Spleen (tissue), 7 donors: ENCODE measurements at regions not wholly inside any gene's neighbourhood (a gene's known extent, or its start where the extent isn't known, plus 50 kb on each side); places are given as distances from the start of the nearest gene placed in this dataset.

ENCODE experiments used
- CTCF ChIP-seq, 11 experiments: fragments of 200-600 bp in 7 of 11; fragments of 450-650 bp in 4 of 11; sonication (generic) in 4 of 11; IDR thresholded peaks in 8 of 11; conservative IDR thresholded peaks in 3 of 11; 1 replicate in 7 of 11; 2 replicates in 4 of 11; pipeline versions ENCODE4 v1.4.0 to v1.8.0; 2016 to 2021; ENCODE audit warnings: antibody characterized with exemption in 11 of 11, inconsistent platforms in 4 of 11, mild to moderate bottlenecking in 1 of 11
- POLR2A ChIP-seq, 3 donors: fragments of 450-650 bp; IDR thresholded peaks; one replicate each; pipeline ENCODE4 v1.5.1; 2017; ENCODE audit warnings: antibody characterized with exemption in 3 of 3, mild to moderate bottlenecking in 1 of 3
- donor health status: DM: no; HTN: no; CAD: no; lungs with moderate emphysema.
- donor health status: DM: no; HTN: no; CAD: no.
- donor health status: DM: no; HTN: no; CAD: no.

GRCh38 chr21:45338311-45339017, 50.8 kb upstream of the POFUT2 start:
- TF ChIP-seq CTCF (IDR thresholded peaks at IDR 0.05 in 8 of 11, conservative IDR thresholded peaks at IDR 0.05 in 3 of 11) (no peak), POLR2A (IDR thresholded peaks at IDR 0.05) (no peak)
